ENCODE measurements at regions not wholly inside any gene's neighbourhood (a gene's known extent, or its start where the extent isn't known, plus 50 kb on each side); places are given as distances from the start of the nearest gene placed in this dataset.
A peak's percentile ranks its signal among the peaks of the same experiment; 100 is the strongest.

DNA sequence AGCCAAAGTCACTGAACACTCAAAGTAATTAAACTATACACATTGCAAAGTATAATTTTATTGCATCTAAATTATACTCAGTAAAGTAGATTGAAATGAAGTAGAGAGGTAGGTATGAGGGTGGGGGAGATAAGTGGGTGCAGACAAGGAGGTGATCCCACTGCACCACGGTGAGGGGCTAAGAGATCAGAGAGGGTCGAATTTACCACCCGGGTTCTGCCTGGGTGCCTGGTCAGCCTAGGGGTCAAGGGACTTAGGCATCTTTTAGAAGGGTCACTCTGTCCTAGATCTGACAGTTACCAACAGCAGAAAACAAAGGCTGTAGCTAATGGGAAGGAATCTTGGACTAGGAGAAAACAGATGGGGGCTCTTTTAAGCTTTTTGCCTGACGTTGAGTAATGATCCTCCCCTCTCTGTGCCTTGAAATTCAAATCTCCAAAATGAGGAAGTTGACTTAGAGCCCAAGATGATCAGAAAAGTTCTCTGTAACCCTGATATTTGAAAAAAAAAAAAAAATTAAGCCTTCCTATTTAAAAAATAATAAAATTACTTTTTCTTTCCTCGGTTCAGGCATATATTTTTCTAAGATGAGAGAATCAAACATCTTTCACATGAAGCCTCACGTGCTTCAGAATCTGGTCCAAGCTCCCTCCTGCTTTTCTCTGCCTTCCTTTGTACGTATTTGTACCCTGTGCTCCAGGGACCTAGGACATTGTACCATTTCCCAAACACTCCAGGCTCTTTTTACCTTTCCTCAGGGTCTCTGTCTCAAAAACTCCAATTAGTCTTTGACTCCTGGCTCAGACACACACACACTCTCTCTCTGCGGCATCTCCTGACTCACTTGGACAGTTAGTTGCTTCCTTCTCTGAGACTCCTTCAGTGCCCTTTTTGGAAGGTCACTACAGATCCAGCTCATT, 353.9 kb downstream of the CYRIA start:
- intact Hi-C loops (cut with micrococcal nuclease) = no loop called here
- Mint-ChIP-seq H3K9me3 (no peaks in the 10 kb centered on the region), H3K4me1 (ENCODE audit: low read depth) (no peaks in the 10 kb centered on the region), H3K36me3 (ENCODE audit: low read depth) (no peaks in the 10 kb centered on the region), H3K27ac (no peak overlapping the region), H3K4me3 (no peak overlapping the region), H3K27me3 (no peaks in the 10 kb centered on the region)

DNA sequence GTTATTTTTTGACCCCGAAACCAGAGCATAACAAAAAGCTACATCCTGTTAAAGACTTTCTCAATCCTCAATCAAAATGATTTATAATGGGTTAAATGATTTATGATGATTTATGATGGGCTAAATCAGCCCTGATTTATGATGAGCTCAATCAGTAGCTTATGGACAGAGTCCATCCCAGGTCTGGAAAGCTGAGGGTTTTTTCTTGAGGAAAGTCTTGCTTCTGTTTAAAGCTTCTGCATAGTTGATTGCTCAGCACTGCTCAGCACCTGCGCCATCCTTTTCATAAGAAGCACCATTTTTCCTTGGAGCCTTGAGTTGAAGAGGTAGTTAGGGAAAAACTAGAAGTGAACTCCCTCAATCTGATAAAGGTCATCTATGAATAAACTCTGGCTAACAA, 356.8 kb downstream of the CYRIA start:
- intact Hi-C loops (cut with micrococcal nuclease) = no loop called here
- Mint-ChIP-seq H3K36me3 (ENCODE audit: low read depth) (no peaks in the 10 kb centered on the region), H3K9me3 (no peaks in the 10 kb centered on the region), H3K27ac (no peak overlapping the region), H3K27me3 (peaks cover 2% of the 10 kb centered on the region), H3K4me3 (no peak overlapping the region), H3K4me1 (ENCODE audit: low read depth) (no peaks in the 10 kb centered on the region)

DNA sequence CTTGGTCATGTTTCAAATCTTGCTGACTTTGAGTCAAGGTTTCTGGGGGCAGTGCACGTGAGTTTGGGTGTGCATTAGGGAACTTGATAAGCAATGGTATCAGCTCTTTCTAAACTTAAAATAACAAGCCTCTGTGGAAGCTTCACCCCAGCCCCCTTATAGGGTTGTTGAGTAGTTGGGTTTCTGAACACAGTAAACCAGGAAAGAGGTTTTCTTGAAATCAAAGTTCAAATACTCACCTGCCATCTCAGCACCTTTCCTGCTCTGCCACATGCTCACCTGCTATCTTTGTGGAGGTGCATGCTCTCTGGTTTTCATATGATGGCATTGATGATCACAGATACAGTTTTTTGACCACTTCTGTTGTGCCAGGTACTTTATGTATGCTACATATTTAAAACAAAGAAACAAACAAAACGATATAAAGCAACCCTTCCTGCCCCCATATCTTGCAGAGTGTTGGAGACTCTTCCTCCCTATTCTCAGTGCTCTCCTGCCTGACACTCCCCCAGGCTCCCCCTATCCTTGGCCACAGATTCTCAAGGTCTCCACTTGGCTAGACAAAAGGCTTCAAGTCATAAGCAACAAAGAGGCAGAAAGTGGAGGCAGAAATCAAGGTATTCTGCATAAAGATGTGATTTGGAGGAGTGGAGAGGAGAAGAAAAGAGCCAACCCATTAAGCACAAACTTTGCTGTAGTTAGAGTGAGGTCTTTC, 360.6 kb downstream of the CYRIA start:
- Mint-ChIP-seq H3K27me3 (peaks cover 2% of the 10 kb centered on the region), H3K36me3 (ENCODE audit: low read depth) (no peaks in the 10 kb centered on the region), H3K27ac (no peak overlapping the region), H3K9me3 (no peaks in the 10 kb centered on the region), H3K4me1 (ENCODE audit: low read depth) (peaks cover 12% of the 10 kb centered on the region), H3K4me3 (no peak overlapping the region)
- intact Hi-C loops (cut with micrococcal nuclease) = no loop called here

GRCh38 chr2:16303761-16304160, 361.9 kb downstream of the CYRIA start:
- intact Hi-C loops (cut with micrococcal nuclease) = no loop called here
- Mint-ChIP-seq H3K4me3 (no peak overlapping the region), H3K27ac (no peak overlapping the region), H3K4me1 (ENCODE audit: low read depth) (peaks cover 12% of the 10 kb centered on the region), H3K9me3 (no peaks in the 10 kb centered on the region), H3K27me3 (peaks cover 2% of the 10 kb centered on the region), H3K36me3 (ENCODE audit: low read depth) (no peaks in the 10 kb centered on the region)

- peak overlapping the region; percentile 71 for H3K4me3 Mint-ChIP-seq
- no peaks in the 10 kb centered on the region for H3K9me3 Mint-ChIP-seq
- no peaks in the 10 kb centered on the region for H3K36me3 Mint-ChIP-seq (ENCODE audit: low read depth)
- no peak overlapping the region for H3K27ac Mint-ChIP-seq
- H3K27me3 Mint-ChIP-seq = peaks cover 2% of the 10 kb centered on the region
- intact Hi-C loops (cut with micrococcal nuclease) = no loop called here
- H3K4me1 Mint-ChIP-seq (ENCODE audit: low read depth) = peaks cover 12% of the 10 kb centered on the region
Observed at GRCh38 chr2:16303273-16303577, 362.4 kb downstream of the CYRIA start.

DNA sequence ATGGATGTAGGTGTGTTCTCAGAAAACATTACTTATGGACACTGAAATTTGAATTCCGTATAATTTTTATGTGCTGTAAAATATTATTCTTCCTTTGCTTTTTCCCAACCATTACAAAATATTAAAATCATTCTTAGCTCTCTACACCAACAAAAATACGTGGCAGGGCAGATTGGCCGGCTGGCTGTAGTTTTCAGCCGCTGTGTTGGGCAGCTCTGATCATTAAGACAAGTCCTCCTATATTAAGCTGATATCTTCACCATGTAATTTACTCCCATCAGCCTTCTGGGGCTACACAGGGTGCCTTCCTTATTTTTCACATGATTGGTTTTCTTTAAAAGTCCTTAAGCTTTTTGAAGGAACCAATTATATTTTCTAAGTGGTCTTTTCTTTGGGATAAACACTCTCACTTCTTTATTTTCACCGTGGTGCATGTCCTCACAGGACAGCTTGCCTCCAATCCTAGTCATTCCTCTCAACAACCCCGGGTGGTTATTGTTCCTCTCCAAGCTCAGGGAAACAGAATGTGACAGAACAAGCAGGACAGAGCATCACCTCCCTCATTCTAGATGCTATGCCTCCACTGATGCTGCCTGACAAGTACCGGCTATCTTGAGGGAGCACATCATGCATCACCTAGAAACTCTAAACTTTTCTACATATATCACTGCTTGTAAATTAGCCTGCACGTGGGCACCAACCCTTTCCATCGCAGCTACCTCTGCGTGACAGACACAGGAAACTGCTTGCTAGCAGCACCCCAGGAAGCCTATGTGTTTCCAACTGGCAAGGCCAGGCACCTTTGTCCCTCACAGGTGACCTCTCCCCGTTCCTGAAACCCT, 362.3 kb downstream of the MYCN start:
- Mint-ChIP-seq H3K36me3 (ENCODE audit: low read depth) (no peaks in the 10 kb centered on the region), H3K9me3 (no peaks in the 10 kb centered on the region), H3K4me3 (peak overlapping the region; percentile 71), H3K4me1 (ENCODE audit: low read depth) (peaks cover 12% of the 10 kb centered on the region), H3K27me3 (peaks cover 2% of the 10 kb centered on the region), H3K27ac (no peak overlapping the region)
- intact Hi-C loops (cut with micrococcal nuclease) = no loop called here

DNA sequence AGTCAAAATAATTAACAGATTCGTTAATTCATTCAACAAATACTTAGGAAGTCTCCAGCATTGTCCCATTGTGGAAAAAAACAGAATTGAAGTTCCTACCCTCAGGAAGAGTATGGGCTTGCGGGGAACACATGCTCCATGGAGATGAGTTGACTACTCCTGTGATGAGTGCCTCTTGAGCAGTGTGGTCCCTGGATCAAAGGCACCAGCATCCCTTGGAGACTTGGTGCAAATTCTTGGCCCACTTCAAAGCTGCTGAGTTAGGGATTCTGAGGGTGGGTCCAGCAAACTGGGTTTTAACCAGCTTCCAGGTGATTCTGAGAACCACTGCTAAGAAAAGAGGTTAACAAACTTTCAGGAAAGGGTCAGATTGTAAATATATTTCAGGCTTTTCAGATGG, 361.6 kb downstream of the MYCN start:
- intact Hi-C loops (cut with micrococcal nuclease) = no loop called here
- Mint-ChIP-seq H3K4me3 (no peak overlapping the region), H3K36me3 (ENCODE audit: low read depth) (no peaks in the 10 kb centered on the region), H3K27ac (no peak overlapping the region), H3K27me3 (peaks cover 2% of the 10 kb centered on the region), H3K4me1 (ENCODE audit: low read depth) (peaks cover 12% of the 10 kb centered on the region), H3K9me3 (no peaks in the 10 kb centered on the region)

- intact Hi-C loops (cut with micrococcal nuclease) = no loop called here
- Mint-ChIP-seq H3K27me3 (no peaks in the 10 kb centered on the region), H3K9me3 (no peaks in the 10 kb centered on the region), H3K36me3 (ENCODE audit: low read depth) (no peaks in the 10 kb centered on the region), H3K27ac (no peak overlapping the region), H3K4me3 (no peak overlapping the region), H3K4me1 (ENCODE audit: low read depth) (peaks cover 12% of the 10 kb centered on the region)
Observed at GRCh38 chr2:16298866-16299265, 358.5 kb downstream of the MYCN start.

DNA sequence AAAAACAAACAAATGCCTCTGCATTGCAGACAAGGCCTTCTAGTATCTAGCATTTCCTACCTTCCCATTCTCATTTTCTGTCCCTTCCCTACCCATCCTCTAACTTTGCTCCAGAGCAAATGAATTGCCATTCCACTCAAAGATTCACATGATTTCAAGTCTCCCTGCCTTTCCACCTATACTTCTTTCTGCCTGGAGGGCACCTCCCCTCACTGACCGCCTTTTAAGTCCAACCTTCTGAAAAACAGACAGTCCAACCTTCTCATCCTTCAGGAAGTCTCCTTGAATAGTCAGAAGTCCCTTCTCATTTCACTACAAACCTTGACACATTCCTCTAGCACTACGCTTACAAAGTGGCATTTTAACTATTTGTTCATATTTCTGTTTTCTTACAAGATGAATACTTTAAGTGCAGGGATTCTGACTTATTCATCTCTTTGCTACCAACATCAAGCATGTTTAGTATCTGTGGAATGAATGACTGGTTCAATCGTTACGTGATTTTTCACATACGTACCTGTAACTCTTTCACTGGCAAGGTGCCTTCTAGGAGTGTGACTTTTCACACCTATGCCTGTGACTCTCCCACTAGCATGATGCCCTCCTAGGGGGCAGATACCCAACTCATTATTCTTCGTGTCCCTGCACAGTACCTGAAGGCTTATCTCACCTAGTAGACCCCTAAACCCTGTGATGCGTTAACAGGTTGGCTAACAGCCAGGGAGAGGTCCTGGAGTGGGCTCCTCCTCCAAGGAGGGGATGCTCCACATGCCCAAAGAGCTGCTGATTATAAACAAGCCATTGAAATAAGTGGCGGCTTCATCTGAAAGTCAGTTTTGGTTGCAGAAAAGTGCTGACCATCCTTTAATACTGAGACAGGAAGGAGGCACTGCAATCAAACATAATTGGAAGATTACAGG, 356.2 kb downstream of the MYCN start:
- no peaks in the 10 kb centered on the region for H3K4me1 Mint-ChIP-seq (ENCODE audit: low read depth)
- no peak overlapping the region for H3K27ac Mint-ChIP-seq
- H3K27me3 Mint-ChIP-seq = no peaks in the 10 kb centered on the region
- H3K9me3 Mint-ChIP-seq = no peaks in the 10 kb centered on the region
- intact Hi-C loops (cut with micrococcal nuclease) = no loop called here
- H3K4me3 Mint-ChIP-seq = no peak overlapping the region
- no peaks in the 10 kb centered on the region for H3K36me3 Mint-ChIP-seq (ENCODE audit: low read depth)

DNA sequence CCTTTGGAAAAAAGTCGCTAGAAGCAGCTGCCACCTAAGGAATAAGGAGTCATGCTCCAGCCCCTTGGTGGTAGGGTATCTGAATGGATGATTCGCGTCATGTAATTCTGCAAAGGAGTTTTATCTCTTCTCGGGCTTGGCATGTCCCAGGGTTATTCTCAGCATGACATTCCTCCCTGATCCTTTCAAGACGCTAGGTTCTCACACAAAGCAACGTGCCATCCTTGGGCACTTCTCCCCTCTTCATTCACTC, 355.6 kb downstream of the MYCN start:
- Mint-ChIP-seq H3K27me3 (no peaks in the 10 kb centered on the region), H3K36me3 (ENCODE audit: low read depth) (no peaks in the 10 kb centered on the region), H3K4me1 (ENCODE audit: low read depth) (no peaks in the 10 kb centered on the region), H3K27ac (no peak overlapping the region), H3K9me3 (no peaks in the 10 kb centered on the region), H3K4me3 (no peak overlapping the region)
- intact Hi-C loops (cut with micrococcal nuclease) = no loop called here

GRCh38 chr2:16294791-16295190, 354.4 kb downstream of the MYCN start:
- H3K4me1 Mint-ChIP-seq (ENCODE audit: low read depth) = no peaks in the 10 kb centered on the region
- H3K36me3 Mint-ChIP-seq (ENCODE audit: low read depth) = no peaks in the 10 kb centered on the region
- H3K4me3 Mint-ChIP-seq = no peak overlapping the region
- intact Hi-C loops (cut with micrococcal nuclease) = no loop called here
- H3K27ac Mint-ChIP-seq = no peak overlapping the region
- no peaks in the 10 kb centered on the region for H3K27me3 Mint-ChIP-seq
- H3K9me3 Mint-ChIP-seq = no peaks in the 10 kb centered on the region

DNA sequence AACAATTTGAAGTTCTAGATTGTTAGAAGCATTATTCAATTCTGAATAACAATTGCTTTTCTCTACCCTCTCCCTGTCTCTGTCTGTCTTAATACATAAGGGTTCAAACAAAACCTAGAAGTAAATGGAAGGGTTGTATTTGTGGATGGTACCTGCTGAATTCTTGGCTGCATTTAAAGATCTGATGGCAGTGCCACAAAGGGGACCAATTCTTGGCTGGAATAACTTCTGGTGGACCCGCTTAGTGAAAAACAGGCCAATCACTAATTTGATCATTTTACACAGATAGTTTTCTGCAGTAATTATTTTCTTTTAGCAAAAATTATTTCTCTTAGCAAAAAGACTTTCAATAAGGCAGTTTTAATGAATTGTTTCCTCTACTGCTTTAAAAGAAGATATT, 353.5 kb downstream of the MYCN start:
- no peaks in the 10 kb centered on the region for H3K9me3 Mint-ChIP-seq
- H3K4me1 Mint-ChIP-seq (ENCODE audit: low read depth) = no peaks in the 10 kb centered on the region
- no peaks in the 10 kb centered on the region for H3K27me3 Mint-ChIP-seq
- H3K27ac Mint-ChIP-seq = no peak overlapping the region
- no peak overlapping the region for H3K4me3 Mint-ChIP-seq
- intact Hi-C loops (cut with micrococcal nuclease) = no loop called here
- H3K36me3 Mint-ChIP-seq (ENCODE audit: low read depth) = no peaks in the 10 kb centered on the region

GRCh38 chr2:16293398-16293797, 353.0 kb downstream of the MYCN start:
- Mint-ChIP-seq H3K27me3 (no peaks in the 10 kb centered on the region), H3K9me3 (no peaks in the 10 kb centered on the region), H3K36me3 (ENCODE audit: low read depth) (no peaks in the 10 kb centered on the region), H3K4me1 (ENCODE audit: low read depth) (no peaks in the 10 kb centered on the region), H3K27ac (no peak overlapping the region), H3K4me3 (no peak overlapping the region)
- intact Hi-C loops (cut with micrococcal nuclease) = no loop called here
